ENCODE measurements at regions not wholly inside any gene's neighbourhood (a gene's known extent, or its start where the extent isn't known, plus 50 kb on each side); places are given as distances from the start of the nearest gene placed in this dataset.

GRCh38 chr9:13770956-13771355 lies 491.5 kb upstream of the MPDZ start:
- Histone ChIP-seq H3K4me2 (ENCODE audit: low read length) (no peak overlapping the region), H3K4me3 (ENCODE audit: low read length) (no peak overlapping the region), H3K9me2 (replicated peaks; ENCODE audit: control insufficient read depth, low read length) (no peaks in the 10 kb centered on the region), H3K27ac (ENCODE audit: low read depth, low read length) (no peak overlapping the region), H3F3A (ENCODE audit: control insufficient read depth, insufficient read depth) (no peaks in the 10 kb centered on the region), H3K4me1 (ENCODE audit: control insufficient read depth, low read length) (no peaks in the 10 kb centered on the region), H4K20me1 (ENCODE audit: control insufficient read depth, insufficient read depth, low read depth, low read length) (no peaks in the 10 kb centered on the region), H3K79me2 (ENCODE audit: control insufficient read depth, low read length) (no peaks in the 10 kb centered on the region), H3K27me3 (ENCODE audit: control insufficient read depth, low read length) (no peaks in the 10 kb centered on the region), H3K9me3 (ENCODE audit: control insufficient read depth, insufficient read depth, low read length) (no peaks in the 10 kb centered on the region), H3K36me3 (ENCODE audit: control insufficient read depth, low read length) (no peaks in the 10 kb centered on the region)
- TF ChIP-seq CTCF (IDR thresholded peaks at IDR 0.05; ENCODE audit: low read depth, low read length, poor library complexity, severe bottlenecking): no peak
- no peak for TF ChIP-seq EZH2phosphoT487 (IDR thresholded peaks at IDR 0.05; ENCODE audit: borderline replicate concordance, low read length)

GRCh38 chr9:13769641-13770040 lies 490.1 kb upstream of the MPDZ start:
- Histone ChIP-seq H3K4me1 (ENCODE audit: control insufficient read depth, low read length) (no peaks in the 10 kb centered on the region), H4K20me1 (ENCODE audit: control insufficient read depth, insufficient read depth, low read depth, low read length) (no peaks in the 10 kb centered on the region), H3K27ac (ENCODE audit: low read depth, low read length) (no peak overlapping the region), H3F3A (ENCODE audit: control insufficient read depth, insufficient read depth) (no peaks in the 10 kb centered on the region), H3K79me2 (ENCODE audit: control insufficient read depth, low read length) (no peaks in the 10 kb centered on the region), H3K27me3 (ENCODE audit: control insufficient read depth, low read length) (no peaks in the 10 kb centered on the region), H3K9me3 (ENCODE audit: control insufficient read depth, insufficient read depth, low read length) (no peaks in the 10 kb centered on the region), H3K4me2 (ENCODE audit: low read length) (no peak overlapping the region), H3K9me2 (replicated peaks; ENCODE audit: control insufficient read depth, low read length) (no peaks in the 10 kb centered on the region), H3K36me3 (ENCODE audit: control insufficient read depth, low read length) (no peaks in the 10 kb centered on the region), H3K4me3 (ENCODE audit: low read length) (no peak overlapping the region)
- no peak for TF ChIP-seq EZH2phosphoT487 (IDR thresholded peaks at IDR 0.05; ENCODE audit: borderline replicate concordance, low read length)
- TF ChIP-seq CTCF (IDR thresholded peaks at IDR 0.05; ENCODE audit: low read depth, low read length, poor library complexity, severe bottlenecking): no peak

- H4K20me1 ChIP-seq (ENCODE audit: control insufficient read depth, insufficient read depth, low read depth, low read length): no peaks in the 10 kb centered on the region
- TF ChIP-seq EZH2phosphoT487 (IDR thresholded peaks at IDR 0.05; ENCODE audit: borderline replicate concordance, low read length) (no peak), CTCF (IDR thresholded peaks at IDR 0.05; ENCODE audit: low read depth, low read length, poor library complexity, severe bottlenecking) (no peak)
- no peaks in the 10 kb centered on the region for H3F3A ChIP-seq (ENCODE audit: control insufficient read depth, insufficient read depth)
- H3K27me3 ChIP-seq (ENCODE audit: control insufficient read depth, low read length): no peaks in the 10 kb centered on the region
- H3K9me2 ChIP-seq (replicated peaks; ENCODE audit: control insufficient read depth, low read length): no peaks in the 10 kb centered on the region
- no peak overlapping the region for H3K27ac ChIP-seq (ENCODE audit: low read depth, low read length)
- no peaks in the 10 kb centered on the region for H3K36me3 ChIP-seq (ENCODE audit: control insufficient read depth, low read length)
- no peaks in the 10 kb centered on the region for H3K79me2 ChIP-seq (ENCODE audit: control insufficient read depth, low read length)
- H3K9me3 ChIP-seq (ENCODE audit: control insufficient read depth, insufficient read depth, low read length): no peaks in the 10 kb centered on the region
- H3K4me3 ChIP-seq (ENCODE audit: low read length): no peak overlapping the region
- H3K4me1 ChIP-seq (ENCODE audit: control insufficient read depth, low read length): no peaks in the 10 kb centered on the region
- no peak overlapping the region for H3K4me2 ChIP-seq (ENCODE audit: low read length)
Observed at GRCh38 chr9:13769006-13769405, 489.5 kb upstream of the MPDZ start.

- Histone ChIP-seq H3K9me2 (replicated peaks; ENCODE audit: control insufficient read depth, low read length) (no peaks in the 10 kb centered on the region), H3K4me3 (ENCODE audit: low read length) (no peak overlapping the region), H3K27ac (ENCODE audit: low read depth, low read length) (no peak overlapping the region), H3K79me2 (ENCODE audit: control insufficient read depth, low read length) (no peaks in the 10 kb centered on the region), H3K4me2 (ENCODE audit: low read length) (no peak overlapping the region), H3K27me3 (ENCODE audit: control insufficient read depth, low read length) (no peaks in the 10 kb centered on the region), H3K9me3 (ENCODE audit: control insufficient read depth, insufficient read depth, low read length) (no peaks in the 10 kb centered on the region), H4K20me1 (ENCODE audit: control insufficient read depth, insufficient read depth, low read depth, low read length) (no peaks in the 10 kb centered on the region), H3F3A (ENCODE audit: control insufficient read depth, insufficient read depth) (no peaks in the 10 kb centered on the region), H3K36me3 (ENCODE audit: control insufficient read depth, low read length) (no peaks in the 10 kb centered on the region), H3K4me1 (ENCODE audit: control insufficient read depth, low read length) (no peaks in the 10 kb centered on the region)
- TF ChIP-seq EZH2phosphoT487 (IDR thresholded peaks at IDR 0.05; ENCODE audit: borderline replicate concordance, low read length) (no peak), CTCF (IDR thresholded peaks at IDR 0.05; ENCODE audit: low read depth, low read length, poor library complexity, severe bottlenecking) (no peak)
Observed at GRCh38 chr9:13762209-13762608, 482.7 kb upstream of the MPDZ start.

Data from DOHH2 (cell line).